GM23248 (cell line): ENCODE measurements at regions not wholly inside any gene's neighbourhood (a gene's known extent, or its start where the extent isn't known, plus 50 kb on each side); places are given as distances from the start of the nearest gene placed in this dataset.

ENCODE experiments used
- EZH2 ChIP-seq: fragments of 200-600 bp; sonication (generic); IDR thresholded peaks from 2 replicates; pipeline ENCODE4 v1.6.1; 2018; ENCODE audit warnings: antibody characterized with exemption, mild to moderate bottlenecking; ENCODE audit not compliant: insufficient read depth, poor library complexity, severe bottlenecking
- EZH2phosphoT487 ChIP-seq: fragments of 200-600 bp; sonication (generic); IDR thresholded peaks from 2 replicates; pipeline ENCODE4 v1.6.1; 2018; ENCODE audit warnings: antibody characterized with exemption, moderate library complexity, mild to moderate bottlenecking, low read depth; ENCODE audit not compliant: insufficient read depth

GRCh38 chr14:62162998-62163589 is 400.9 kb downstream of the SNAPC1 start:
- TF ChIP-seq EZH2phosphoT487, result no peak
- TF ChIP-seq EZH2, result no peak
